ENCODE measurements at regions not wholly inside any gene's neighbourhood (a gene's known extent, or its start where the extent isn't known, plus 50 kb on each side); places are given as distances from the start of the nearest gene placed in this dataset.
"Not testable (repeated sequence)": the region's sequence is repeated elsewhere in the genome, so short reads cannot be mapped to it uniquely, and the experiment has no call there.

GRCh38 chr3:70466096-70466495, 153.7 kb upstream of the MDFIC2 start:
- peaks cover 6% of the 10 kb centered on the region for H3K27me3 Mint-ChIP-seq
- H3K4me1 Mint-ChIP-seq (ENCODE audit: low read depth) = no peaks in the 10 kb centered on the region
- DNase-seq (ENCODE audit: low spot score, unreplicated experiment) = no peak
- H3K4me3 Mint-ChIP-seq (ENCODE audit: low read depth) = no peak overlapping the region
- no peak overlapping the region for H3K27ac Mint-ChIP-seq
- no peaks in the 10 kb centered on the region for H3K9me3 Mint-ChIP-seq (ENCODE audit: low read depth)
- no peaks in the 10 kb centered on the region for H3K36me3 Mint-ChIP-seq (ENCODE audit: insufficient read depth)
- no peak for TF ChIP-seq CTCF (IDR thresholded peaks at IDR 0.05; ENCODE audit: unreplicated experiment)

DNA sequence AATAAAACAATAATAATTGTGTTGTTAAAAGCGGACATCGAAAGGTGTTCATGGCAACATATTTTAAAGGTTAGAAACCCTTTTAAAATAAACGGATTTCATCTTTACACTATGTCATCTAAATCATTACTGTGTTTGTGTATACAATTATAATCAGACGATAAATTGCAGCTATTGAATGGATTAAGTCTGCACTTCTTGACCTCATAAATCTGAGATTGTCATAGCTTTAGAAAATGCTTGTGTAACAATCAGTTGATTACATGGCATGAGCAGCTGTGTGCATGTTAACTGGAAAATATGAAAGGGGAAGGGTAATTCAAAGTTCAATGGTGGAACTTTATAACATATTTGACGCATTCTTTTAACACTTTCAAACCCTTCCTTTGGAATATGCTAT, 152.4 kb upstream of the MDFIC2 start:
- Mint-ChIP-seq H3K4me3 (ENCODE audit: low read depth) (no peak overlapping the region), H3K4me1 (ENCODE audit: low read depth) (no peaks in the 10 kb centered on the region), H3K9me3 (ENCODE audit: low read depth) (no peaks in the 10 kb centered on the region), H3K27me3 (peaks cover 3% of the 10 kb centered on the region), H3K27ac (no peak overlapping the region), H3K36me3 (ENCODE audit: insufficient read depth) (no peaks in the 10 kb centered on the region)
- no peak for DNase-seq (ENCODE audit: low spot score, unreplicated experiment)
- no peak for TF ChIP-seq CTCF (IDR thresholded peaks at IDR 0.05; ENCODE audit: unreplicated experiment)

DNA sequence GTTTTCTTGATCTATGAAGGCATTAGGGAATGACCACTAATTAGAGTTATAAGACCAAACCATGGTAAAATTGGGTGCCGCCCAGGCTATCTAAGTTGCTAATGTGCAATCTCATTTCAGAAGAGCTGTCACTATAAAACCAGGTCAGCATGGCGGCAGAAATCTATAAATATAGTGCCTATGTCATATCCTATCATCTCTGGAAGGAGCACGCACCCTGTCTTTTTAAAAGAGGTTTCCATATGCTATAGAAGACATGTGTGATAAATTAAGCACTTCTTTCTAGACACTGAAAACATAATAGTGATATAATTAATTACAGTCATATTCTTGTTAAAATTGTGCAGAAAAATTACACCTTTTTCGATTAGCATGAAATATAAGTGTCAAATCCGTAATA, 152.0 kb upstream of the MDFIC2 start:
- no peak for DNase-seq (ENCODE audit: low spot score, unreplicated experiment)
- TF ChIP-seq CTCF (IDR thresholded peaks at IDR 0.05; ENCODE audit: unreplicated experiment) = no peak
- H3K9me3 Mint-ChIP-seq (ENCODE audit: low read depth) = no peaks in the 10 kb centered on the region
- H3K27me3 Mint-ChIP-seq = peaks cover 3% of the 10 kb centered on the region
- H3K4me3 Mint-ChIP-seq (ENCODE audit: low read depth) = no peak overlapping the region
- H3K36me3 Mint-ChIP-seq (ENCODE audit: insufficient read depth) = no peaks in the 10 kb centered on the region
- no peaks in the 10 kb centered on the region for H3K4me1 Mint-ChIP-seq (ENCODE audit: low read depth)
- no peak overlapping the region for H3K27ac Mint-ChIP-seq

- not testable (repeated sequence) for H3K4me1 Mint-ChIP-seq (ENCODE audit: low read depth); H3K27me3 Mint-ChIP-seq; H3K36me3 Mint-ChIP-seq (ENCODE audit: insufficient read depth); H3K27ac Mint-ChIP-seq; H3K4me3 Mint-ChIP-seq (ENCODE audit: low read depth); DNase-seq (ENCODE audit: low spot score, unreplicated experiment)
- H3K9me3 Mint-ChIP-seq (ENCODE audit: low read depth) = peaks cover 10% of the 10 kb centered on the region
These were observed 137.8 kb upstream of the MDFIC2 start for GRCh38 chr3:70450220-70450619.

DNA sequence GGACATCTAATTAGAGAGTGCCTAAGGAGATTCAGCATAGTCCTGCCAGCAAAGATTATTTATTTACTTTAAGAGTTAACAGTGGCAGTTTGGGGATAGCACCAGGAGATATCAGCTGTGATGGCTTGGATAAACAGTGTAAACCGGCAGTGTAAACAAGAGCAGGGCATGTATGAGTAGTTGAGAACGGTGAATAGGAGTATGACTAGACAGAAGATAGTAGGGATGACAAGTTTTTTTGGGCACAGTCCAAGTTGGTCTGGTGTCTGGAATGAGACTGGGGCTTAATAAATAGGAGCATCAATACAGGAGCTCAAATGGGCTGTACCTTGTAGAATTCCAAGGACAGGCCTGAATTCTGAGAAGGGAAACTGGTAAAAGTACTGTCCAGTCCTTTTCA, 123.0 kb upstream of the MDFIC2 start:
- not testable (repeated sequence) for H3K36me3 Mint-ChIP-seq (ENCODE audit: insufficient read depth)

DNA sequence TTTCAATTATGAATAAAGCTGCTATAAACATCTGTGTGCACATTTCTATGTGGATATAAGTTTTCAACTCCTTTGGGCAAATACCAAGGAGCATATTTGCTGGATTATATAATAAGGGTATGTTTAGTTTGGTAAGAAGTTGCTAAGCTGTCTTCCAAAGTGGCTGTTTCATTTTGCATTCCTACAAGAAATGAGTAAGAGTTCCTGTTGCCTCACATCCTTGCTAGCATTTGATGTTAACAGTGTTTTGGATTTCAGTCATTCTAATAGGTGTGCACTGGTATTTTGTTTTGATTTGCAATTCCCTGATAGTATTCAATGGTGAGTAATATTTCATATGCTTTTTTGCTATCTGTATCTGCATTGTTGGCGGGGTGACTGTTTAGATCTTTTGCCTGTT, 120.7 kb upstream of the MDFIC2 start:
- Mint-ChIP-seq H3K27ac (no peak overlapping the region), H3K9me3 (ENCODE audit: low read depth) (peaks cover 5% of the 10 kb centered on the region)
- TF ChIP-seq CTCF (IDR thresholded peaks at IDR 0.05; ENCODE audit: unreplicated experiment) = no peak

More for the DNA sequence above, 123.0 kb upstream of the MDFIC2 start:
- H3K4me1 Mint-ChIP-seq (ENCODE audit: low read depth); DNase-seq (ENCODE audit: low spot score, unreplicated experiment); H3K4me3 Mint-ChIP-seq (ENCODE audit: low read depth); H3K27ac Mint-ChIP-seq: not testable (repeated sequence)
- peaks cover 10% of the 10 kb centered on the region for H3K9me3 Mint-ChIP-seq (ENCODE audit: low read depth)
- peaks cover 45% of the 10 kb centered on the region for H3K27me3 Mint-ChIP-seq

More for the DNA sequence above, 120.7 kb upstream of the MDFIC2 start:
- Mint-ChIP-seq H3K4me1 (ENCODE audit: low read depth) (peaks cover 8% of the 10 kb centered on the region), H3K36me3 (ENCODE audit: insufficient read depth) (no peaks in the 10 kb centered on the region), H3K4me3 (ENCODE audit: low read depth) (no peak overlapping the region), H3K27me3 (peaks cover 51% of the 10 kb centered on the region)
- no peak for DNase-seq (ENCODE audit: low spot score, unreplicated experiment)
